ENCODE measurements at regions not wholly inside any gene's neighbourhood (a gene's known extent, or its start where the extent isn't known, plus 50 kb on each side); places are given as distances from the start of the nearest gene placed in this dataset.

GRCh38 chr18:45212181-45213039 is 402.9 kb upstream of the SLC14A2 start:
- no peak overlapping the region for H3K4me3 ChIP-seq (ENCODE audit: low read depth, low read length)
- no peak overlapping the region for H3K27ac ChIP-seq
- peaks cover 86% of the 10 kb centered on the region for H3K27me3 ChIP-seq (ENCODE audit: insufficient read depth, low read depth, severe bottlenecking)
- H3K9me3 ChIP-seq (ENCODE audit: severe bottlenecking) = no peaks in the 10 kb centered on the region
- DNase-seq = peak; percentile 86
- peak; percentile 100 for TF ChIP-seq CTCF (IDR thresholded peaks at IDR 0.05; ENCODE audit: low read depth, low read length)
- H3K36me3 ChIP-seq = no peaks in the 10 kb centered on the region

GRCh38 chr18:45213040-45213333 is 402.3 kb upstream of the SLC14A2 start:
- Histone ChIP-seq H3K27ac (no peak overlapping the region), H3K27me3 (ENCODE audit: insufficient read depth, low read depth, severe bottlenecking) (peaks cover 86% of the 10 kb centered on the region), H3K36me3 (no peaks in the 10 kb centered on the region), H3K9me3 (ENCODE audit: severe bottlenecking) (no peaks in the 10 kb centered on the region), H3K4me3 (ENCODE audit: low read depth, low read length) (no peak overlapping the region)
- DNase-seq = no peak
- no peak for TF ChIP-seq CTCF (IDR thresholded peaks at IDR 0.05; ENCODE audit: low read depth, low read length)

- no peak for DNase-seq
- Histone ChIP-seq H3K4me3 (ENCODE audit: low read depth, low read length) (no peak overlapping the region), H3K27ac (no peak overlapping the region), H3K27me3 (ENCODE audit: insufficient read depth, low read depth, severe bottlenecking) (peaks cover 96% of the 10 kb centered on the region), H3K9me3 (ENCODE audit: severe bottlenecking) (no peaks in the 10 kb centered on the region), H3K36me3 (no peaks in the 10 kb centered on the region)
- TF ChIP-seq CTCF (IDR thresholded peaks at IDR 0.05; ENCODE audit: low read depth, low read length) = no peak
These were observed 396.8 kb upstream of the SLC14A2 start for GRCh38 chr18:45218436-45218835.

- Histone ChIP-seq H3K27me3 (ENCODE audit: insufficient read depth, low read depth, severe bottlenecking) (peaks cover 78% of the 10 kb centered on the region), H3K36me3 (no peaks in the 10 kb centered on the region), H3K27ac (no peak overlapping the region), H3K9me3 (ENCODE audit: severe bottlenecking) (peaks cover 2% of the 10 kb centered on the region), H3K4me3 (ENCODE audit: low read depth, low read length) (no peak overlapping the region)
- TF ChIP-seq CTCF (IDR thresholded peaks at IDR 0.05; ENCODE audit: low read depth, low read length) = no peak
- no peak for DNase-seq
These were observed 393.9 kb upstream of the SLC14A2 start for GRCh38 chr18:45221363-45221762.

GRCh38 chr18:45222180-45222579 is 393.1 kb upstream of the SLC14A2 start:
- Histone ChIP-seq H3K27ac (no peak overlapping the region), H3K36me3 (no peaks in the 10 kb centered on the region), H3K27me3 (ENCODE audit: insufficient read depth, low read depth, severe bottlenecking) (peaks cover 72% of the 10 kb centered on the region), H3K9me3 (ENCODE audit: severe bottlenecking) (peaks cover 2% of the 10 kb centered on the region), H3K4me3 (ENCODE audit: low read depth, low read length) (no peak overlapping the region)
- DNase-seq = no peak
- no peak for TF ChIP-seq CTCF (IDR thresholded peaks at IDR 0.05; ENCODE audit: low read depth, low read length)

Measured in WERI-Rb-1 (cell line).